Skeletal muscle tissue (tissue), 3 donors: ENCODE measurements at regions not wholly inside any gene's neighbourhood (a gene's known extent, or its start where the extent isn't known, plus 50 kb on each side); places are given as distances from the start of the nearest gene placed in this dataset.

Source experiments
- H3K27ac ChIP-seq: one replicate; pipeline ENCODE4 v1.7.0; 2013; ENCODE audit warnings: mild to moderate bottlenecking, low read depth, low read length, inconsistent platforms
- H3K27me3 ChIP-seq, 3 donors: one replicate each; pipeline ENCODE4 v1.7.0; 2013; ENCODE audit warnings: low read length in 3 of 3; ENCODE audit not compliant: control insufficient read depth in 3 of 3, insufficient read depth in 3 of 3
- H3K36me3 ChIP-seq, 3 donors: one replicate each; pipeline ENCODE4 v1.7.0; 2013; ENCODE audit warnings: low read length in 3 of 3; ENCODE audit not compliant: control insufficient read depth in 3 of 3, insufficient read depth in 3 of 3
- H3K4me1 ChIP-seq, 3 donors: one replicate each; pipeline ENCODE4 v1.7.0; 2013; ENCODE audit warnings: low read length in 3 of 3, mild to moderate bottlenecking in 3 of 3; ENCODE audit not compliant: control insufficient read depth in 3 of 3, insufficient read depth in 3 of 3
- H3K4me3 ChIP-seq, 3 donors: one replicate each; pipeline ENCODE4 v1.7.0; 2013; ENCODE audit warnings: low read length in 3 of 3
- H3K9ac ChIP-seq, 3 donors: one replicate each; pipeline ENCODE4 v1.7.0; 2013; ENCODE audit warnings: low read length in 3 of 3, mild to moderate bottlenecking in 3 of 3, moderate library complexity in 2 of 3, low read depth in 1 of 3
- H3K9me3 ChIP-seq, 3 donors: one replicate each; pipeline ENCODE4 v1.7.0; 2013; ENCODE audit warnings: low read length in 3 of 3; ENCODE audit not compliant: control insufficient read depth in 3 of 3
- donor health status: Osteomylitis.

- peak overlapping the region; percentile 45 to 60 (median 51) for H3K9ac ChIP-seq
- no peaks in the 10 kb centered on the region for H3K27me3 ChIP-seq
- H3K4me1 ChIP-seq: peaks cover 33 to 40% (median 40%) of the 10 kb centered on the region in 3 donors
- H3K4me3 ChIP-seq: peak overlapping the region in 1 of 3 donors; percentile 29
- H3K9me3 ChIP-seq: no peaks in the 10 kb centered on the region
- no peaks in the 10 kb centered on the region for H3K36me3 ChIP-seq
- H3K27ac ChIP-seq: peak overlapping the region; percentile 64
Observed at GRCh38 chr16:85321509-85322271, 209.4 kb upstream of the CIBAR2 start.

DNA sequence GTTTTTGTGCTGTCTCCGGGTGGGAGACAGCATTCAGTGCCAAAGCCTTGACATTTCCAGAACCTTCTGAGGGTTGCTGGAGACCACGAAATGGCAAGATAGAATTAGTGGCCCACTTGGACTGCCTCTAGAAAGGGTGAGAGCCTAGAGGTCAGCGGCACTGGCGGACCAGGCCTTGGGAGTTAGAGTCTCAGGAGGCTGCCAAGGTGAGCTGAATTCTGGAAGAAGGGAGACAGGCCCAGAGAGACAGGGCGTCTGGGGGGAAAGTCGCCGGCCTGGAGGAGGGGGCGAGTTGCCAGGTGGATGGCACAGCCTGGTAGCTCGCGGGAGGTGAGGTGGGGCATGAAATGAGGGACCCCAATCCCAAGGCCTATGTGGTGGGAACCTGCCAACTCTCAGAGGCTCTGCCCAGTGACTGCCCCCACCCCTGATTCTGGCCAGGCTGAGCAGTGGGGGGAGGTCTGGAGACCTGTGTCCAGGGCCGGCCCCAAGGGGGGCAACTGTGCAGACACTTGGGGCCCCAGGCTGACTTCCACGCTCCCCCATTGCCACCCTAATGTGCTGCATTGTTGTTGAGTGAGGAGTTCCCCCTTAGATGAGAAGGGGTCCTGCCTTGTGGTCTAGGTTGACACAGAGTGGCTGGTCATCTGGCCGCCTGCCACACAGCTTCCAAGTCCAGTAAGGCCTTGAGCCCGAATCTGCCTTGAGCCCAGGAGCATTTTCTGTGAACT is 211.1 kb upstream of the CIBAR2 start:
- Histone ChIP-seq H3K9me3 (no peaks in the 10 kb centered on the region), H3K27ac (peak overlapping the region; percentile 64), H3K4me1 (peaks cover 31 to 37% (median 34%) of the 10 kb centered on the region in 3 donors), H3K36me3 (no peaks in the 10 kb centered on the region), H3K9ac (no peak overlapping the region), H3K4me3 (peak overlapping the region in 1 of 3 donors; percentile 4), H3K27me3 (no peaks in the 10 kb centered on the region)

- Histone ChIP-seq H3K4me1 (peaks cover 31 to 40% (median 37%) of the 10 kb centered on the region in 3 donors), H3K4me3 (no peak overlapping the region), H3K27ac (no peak overlapping the region), H3K9ac (no peak overlapping the region), H3K36me3 (no peaks in the 10 kb centered on the region), H3K27me3 (no peaks in the 10 kb centered on the region), H3K9me3 (no peaks in the 10 kb centered on the region)
Observed at GRCh38 chr16:85323961-85324253, 211.6 kb upstream of the CIBAR2 start.

DNA sequence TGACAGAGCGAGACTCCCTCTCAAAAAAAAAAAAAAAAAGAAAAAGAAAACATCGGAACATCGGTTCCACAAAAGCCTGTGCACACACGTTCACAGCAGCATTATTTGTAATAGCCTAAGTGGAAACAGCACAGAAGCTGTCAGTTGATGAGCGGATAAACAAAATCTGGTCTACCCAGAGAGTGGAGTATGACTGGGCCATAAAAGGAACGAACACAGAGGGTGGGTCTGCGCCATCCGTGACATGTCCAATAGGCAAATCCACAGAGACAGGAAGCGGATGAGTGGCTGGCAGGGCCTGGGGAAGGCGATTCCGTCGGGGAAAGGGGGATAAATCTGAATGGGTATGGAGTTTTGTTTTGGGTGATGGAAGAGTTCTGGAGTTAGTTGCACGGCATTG is 212.2 kb upstream of the CIBAR2 start:
- H3K9me3 ChIP-seq: no peaks in the 10 kb centered on the region
- H3K27me3 ChIP-seq: no peaks in the 10 kb centered on the region
- no peak overlapping the region for H3K4me3 ChIP-seq
- no peak overlapping the region for H3K27ac ChIP-seq
- no peak overlapping the region for H3K9ac ChIP-seq
- peaks cover 37 to 46% (median 42%) of the 10 kb centered on the region in 3 donors for H3K4me1 ChIP-seq
- H3K36me3 ChIP-seq: no peaks in the 10 kb centered on the region

GRCh38 chr16:85326113-85326793 is 214.0 kb upstream of the CIBAR2 start:
- Histone ChIP-seq H3K4me1 (peaks cover 37 to 51% (median 47%) of the 10 kb centered on the region in 3 donors), H3K4me3 (no peak overlapping the region), H3K27me3 (no peaks in the 10 kb centered on the region), H3K9ac (no peak overlapping the region), H3K9me3 (no peaks in the 10 kb centered on the region), H3K36me3 (no peaks in the 10 kb centered on the region), H3K27ac (no peak overlapping the region)

DNA sequence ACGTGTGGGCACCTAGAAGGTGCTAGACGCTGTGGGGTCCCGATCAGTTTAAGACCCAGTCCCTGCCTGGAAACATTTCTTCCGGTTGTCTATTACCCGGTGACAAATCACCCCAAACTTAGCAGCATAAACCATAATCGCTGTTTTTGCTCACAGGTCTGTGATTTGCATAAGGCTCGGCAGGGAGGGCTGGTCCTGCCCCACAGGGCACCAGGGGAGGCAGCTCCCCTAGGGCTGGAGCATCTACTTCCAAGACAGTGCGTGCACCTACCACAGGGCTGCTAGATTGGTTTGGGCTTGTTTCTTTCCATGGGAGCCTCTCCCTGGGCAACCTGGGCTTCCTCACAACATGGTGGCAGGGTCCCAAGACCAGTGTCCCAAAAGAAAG is 214.5 kb upstream of the CIBAR2 start:
- Histone ChIP-seq H3K27ac (no peak overlapping the region), H3K27me3 (no peaks in the 10 kb centered on the region), H3K9me3 (no peaks in the 10 kb centered on the region), H3K4me3 (no peak overlapping the region), H3K4me1 (peaks cover 31 to 46% (median 42%) of the 10 kb centered on the region in 3 donors), H3K36me3 (no peaks in the 10 kb centered on the region), H3K9ac (no peak overlapping the region)

GRCh38 chr16:85327731-85328675 is 215.7 kb upstream of the CIBAR2 start:
- Histone ChIP-seq H3K36me3 (no peaks in the 10 kb centered on the region), H3K27ac (no peak overlapping the region), H3K4me3 (no peak overlapping the region), H3K9me3 (no peaks in the 10 kb centered on the region), H3K9ac (peak overlapping the region in 1 of 3 donors; percentile 45), H3K4me1 (peaks cover 21 to 35% (median 30%) of the 10 kb centered on the region in 3 donors), H3K27me3 (no peaks in the 10 kb centered on the region)

DNA sequence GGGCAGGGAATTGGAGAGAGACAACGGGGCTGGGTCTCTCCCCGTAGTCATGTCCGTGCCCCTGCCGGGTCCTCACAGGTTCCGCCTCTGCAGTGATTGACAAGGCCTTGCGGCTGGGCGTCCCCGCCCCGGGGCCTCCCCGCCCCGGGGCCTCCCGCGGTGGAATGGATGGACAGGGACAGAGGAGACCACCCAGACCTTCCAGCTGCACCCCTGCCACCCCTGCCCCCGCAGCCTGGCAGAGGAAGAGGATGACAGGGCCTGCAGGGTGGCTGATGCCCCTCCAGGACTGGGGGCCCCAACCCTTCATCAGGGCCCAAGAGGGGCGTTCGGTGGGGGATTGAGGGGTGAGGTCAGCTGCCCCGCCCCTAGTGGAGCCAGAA is 216.4 kb upstream of the CIBAR2 start:
- H3K9me3 ChIP-seq: no peaks in the 10 kb centered on the region
- H3K27ac ChIP-seq: no peak overlapping the region
- no peak overlapping the region for H3K4me3 ChIP-seq
- peaks cover 18 to 29% (median 23%) of the 10 kb centered on the region in 3 donors for H3K4me1 ChIP-seq
- no peaks in the 10 kb centered on the region for H3K36me3 ChIP-seq
- H3K9ac ChIP-seq: no peak overlapping the region
- no peaks in the 10 kb centered on the region for H3K27me3 ChIP-seq

- peaks cover 18 to 29% (median 24%) of the 10 kb centered on the region in 3 donors for H3K4me1 ChIP-seq
- H3K9me3 ChIP-seq: no peaks in the 10 kb centered on the region
- H3K36me3 ChIP-seq: no peaks in the 10 kb centered on the region
- H3K4me3 ChIP-seq: no peak overlapping the region
- H3K27me3 ChIP-seq: no peaks in the 10 kb centered on the region
- H3K9ac ChIP-seq: peak overlapping the region in 1 of 3 donors; percentile 54
- no peak overlapping the region for H3K27ac ChIP-seq
Observed at GRCh38 chr16:85329059-85329812, 217.0 kb upstream of the CIBAR2 start.
